Vagina (tissue), 2 donors: ENCODE measurements at regions not wholly inside any gene's neighbourhood (a gene's known extent, or its start where the extent isn't known, plus 50 kb on each side); places are given as distances from the start of the nearest gene placed in this dataset.
A peak's percentile ranks its signal among the peaks of the same experiment; 100 is the strongest.

Experiments used
- CTCF ChIP-seq, 3 experiments: fragments of 450-650 bp in 2 of 3; fragments of 200-600 bp in 1 of 3; sonication (generic) in 1 of 3; IDR thresholded peaks; one replicate each; pipeline ENCODE4 v1.5.1; 2017 to 2019; ENCODE audit warnings: antibody characterized with exemption in 3 of 3, mild to moderate bottlenecking in 2 of 3, moderate library complexity in 2 of 3
- POLR2A ChIP-seq, 2 donors: fragments of 450-650 bp; IDR thresholded peaks; one replicate each; pipeline ENCODE4 v1.6.1; 2017; ENCODE audit warnings: antibody characterized with exemption in 2 of 2, mild to moderate bottlenecking in 2 of 2, moderate library complexity in 2 of 2
- POLR2AphosphoS5 ChIP-seq, 2 donors: sonication (generic); formaldehyde crosslinking; IDR thresholded peaks; one replicate each; pipeline ENCODE4 v1.9.0; 2017; ENCODE audit warnings: antibody characterized with exemption in 2 of 2, mild to moderate bottlenecking in 2 of 2, low read depth in 1 of 2; ENCODE audit not compliant: insufficient read depth in 1 of 2

DNA sequence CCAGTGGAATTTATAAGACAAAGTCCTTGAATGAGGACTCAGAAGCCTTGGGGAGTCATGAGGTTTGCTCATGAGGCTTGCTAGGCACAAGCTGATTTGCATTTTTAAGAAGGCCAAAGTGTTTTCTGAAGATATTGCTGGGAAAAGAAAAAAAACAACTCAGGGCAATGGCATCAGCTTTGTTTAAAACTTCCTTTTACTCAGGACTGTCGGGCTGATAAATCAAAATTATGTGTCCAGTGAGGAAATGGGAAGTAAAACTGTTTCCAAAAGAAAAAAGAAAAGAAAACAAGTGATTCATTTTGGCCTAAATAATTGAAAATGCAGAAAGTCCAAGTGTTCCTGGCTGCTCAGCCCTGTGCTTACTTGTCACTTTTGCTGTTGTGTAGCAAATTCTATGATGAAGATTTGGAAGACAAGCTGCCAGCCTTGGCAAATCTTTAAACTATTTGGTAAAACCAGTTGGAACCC lies 282.4 kb downstream of the HLX start:
- TF ChIP-seq CTCF (IDR thresholded peaks at IDR 0.05) (no peak), POLR2AphosphoS5 (IDR thresholded peaks at IDR 0.05; ENCODE audit: insufficient read depth in 1 of 2, low read depth in 1 of 2) (peak in 1 of 2 donors; percentile 58), POLR2A (IDR thresholded peaks at IDR 0.05) (no peak)
